Keratinocyte (primary cell): ENCODE measurements at regions not wholly inside any gene's neighbourhood (a gene's known extent, or its start where the extent isn't known, plus 50 kb on each side); places are given as distances from the start of the nearest gene placed in this dataset.

Experiments used
- DNase-seq: peaks from one replicate; pipeline ENCODE4 v3.0.0-alpha.2; 2011; ENCODE audit warnings: low read depth, missing footprints, low spot score
- FAIRE-seq: peaks from 2 replicates; lab custom pipeline; 2011; peaks lifted over from hg19 to GRCh38; lab: Jason Lieb, UNC
- H2AFZ ChIP-seq: 2 replicates; pipeline ENCODE4 v1.6.0; 2012; ENCODE audit warnings: low read length, control low read depth, inconsistent platforms; ENCODE audit not compliant: control insufficient read depth
- H3K27ac ChIP-seq: 2 replicates; pipeline ENCODE4 v1.5.1; 2011; ENCODE audit warnings: low read length; ENCODE audit not compliant: control insufficient read depth, insufficient read depth
- H3K27me3 ChIP-seq: 3 replicates; pipeline ENCODE4 v1.6.0; 2011; ENCODE audit warnings: low read length; ENCODE audit not compliant: control insufficient read depth, insufficient read depth; ENCODE audit errors: extremely low read depth
- H3K36me3 ChIP-seq, 2 experiments: 2 replicates in 1 of 2; 3 replicates in 1 of 2; pipeline ENCODE4 v1.5.1; 2011; ENCODE audit warnings: low read length in 2 of 2, mild to moderate bottlenecking in 1 of 2; ENCODE audit not compliant: control insufficient read depth in 2 of 2, insufficient read depth in 2 of 2; ENCODE audit errors: extremely low read depth in 1 of 2
- H3K4me1 ChIP-seq: 3 replicates; pipeline ENCODE4 v1.5.1; 2011; ENCODE audit warnings: low read length; ENCODE audit not compliant: control insufficient read depth, insufficient read depth; ENCODE audit errors: extremely low read depth
- H3K4me2 ChIP-seq: 3 replicates; pipeline ENCODE4 v1.6.0; 2011; ENCODE audit warnings: low read depth, low read length; ENCODE audit not compliant: control insufficient read depth, insufficient read depth; ENCODE audit errors: extremely low read depth
- H3K4me3 ChIP-seq, 3 experiments: fragments of 200-600 bp in 1 of 3; sonication (generic) in 1 of 3; 2 replicates in 2 of 3; 3 replicates in 1 of 3; pipeline ENCODE4 v1.5.1; 2011 to 2016; ENCODE audit warnings: low read length in 3 of 3, mild to moderate bottlenecking in 3 of 3, control low read depth in 2 of 3, inconsistent platforms in 1 of 3, low read depth in 1 of 3, mixed read lengths in 1 of 3, mixed run types in 1 of 3, moderate library complexity in 1 of 3; ENCODE audit not compliant: control insufficient read depth in 2 of 3, insufficient read depth in 2 of 3; ENCODE audit errors: extremely low read depth in 1 of 3
- H3K79me2 ChIP-seq: 2 replicates; pipeline ENCODE4 v1.6.0; 2012; ENCODE audit warnings: low read length; ENCODE audit not compliant: control insufficient read depth, insufficient read depth
- H3K9ac ChIP-seq: 3 replicates; pipeline ENCODE4 v1.6.0; 2011; ENCODE audit warnings: low read length; ENCODE audit not compliant: control insufficient read depth, insufficient read depth; ENCODE audit errors: extremely low read depth
- H3K9me1 ChIP-seq: 3 replicates; pipeline ENCODE4 v1.6.0; 2011; ENCODE audit warnings: low read length; ENCODE audit not compliant: control insufficient read depth, insufficient read depth; ENCODE audit errors: extremely low read depth
- H3K9me3 ChIP-seq: 2 replicates; pipeline ENCODE4 v1.5.1; 2012; ENCODE audit warnings: low read depth, low read length; ENCODE audit not compliant: control insufficient read depth
- H4K20me1 ChIP-seq: 3 replicates; pipeline ENCODE4 v1.6.0; 2011; ENCODE audit warnings: low read length; ENCODE audit not compliant: control insufficient read depth, insufficient read depth; ENCODE audit errors: extremely low read depth
- EZH2 ChIP-seq: IDR thresholded peaks from one replicate; pipeline ENCODE4 v1.6.1; 2012; ENCODE audit warnings: inconsistent platforms, mild to moderate bottlenecking, low read length, moderate library complexity
- dilution Hi-C: fragments of 300-500 bp; cut with MboI; formaldehyde crosslinking; loops from one replicate; pipeline ENCODE4 v1.7.0; 2020; ENCODE audit warnings: low sequenced_read_pairs; ENCODE audit not compliant: extremely low pct_ligation_motif_present
- TF ChIP-seq, protein P1 (sequence below), 3 experiments: IDR thresholded peaks in 1 of 3; conservative IDR thresholded peaks in 1 of 3; optimal IDR thresholded peaks in 1 of 3; 2 replicates in 2 of 3; 3 replicates in 1 of 3; pipeline versions ENCODE3 to v1.5.1; 2011; ENCODE audit warnings: low read length in 3 of 3, mild to moderate bottlenecking in 3 of 3, moderate library complexity in 2 of 3, control low read depth in 1 of 3, inconsistent platforms in 1 of 3; ENCODE audit not compliant: insufficient read depth in 2 of 3; ENCODE audit errors: extremely low read depth in 1 of 3

DNA sequence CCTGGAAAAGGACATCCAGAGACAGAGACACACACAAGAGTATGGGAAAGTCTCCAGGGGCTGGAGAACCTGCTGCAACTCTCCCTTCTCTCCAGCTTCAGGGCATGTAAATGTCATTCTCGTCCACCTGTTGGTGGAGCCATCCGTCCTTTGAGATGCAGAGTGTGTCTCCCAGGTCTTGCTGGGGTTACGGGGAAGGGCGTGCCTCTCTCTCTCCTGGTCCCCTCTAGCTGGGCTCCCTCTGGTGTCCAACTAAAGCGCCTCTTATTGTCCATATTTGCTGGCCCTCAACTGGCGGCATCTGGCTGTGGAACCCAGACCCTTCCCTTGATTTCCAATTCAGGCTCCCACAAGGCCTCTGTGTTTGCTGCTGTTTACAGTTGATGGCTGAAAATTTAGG, 244.1 kb downstream of the BMP7 start:
- Histone ChIP-seq H3K9me3 (no peaks in the 10 kb centered on the region), H4K20me1 (no peaks in the 10 kb centered on the region), H3K9ac (no peak overlapping the region), H3K36me3 (no peaks in the 10 kb centered on the region), H3K79me2 (no peaks in the 10 kb centered on the region), H3K27me3 (peaks cover 11% of the 10 kb centered on the region), H3K9me1 (no peaks in the 10 kb centered on the region), H3K27ac (no peak overlapping the region), H3K4me3 (no peak overlapping the region), H2AFZ (no peak overlapping the region), H3K4me1 (no peaks in the 10 kb centered on the region), H3K4me2 (no peak overlapping the region)
- no peak for FAIRE-seq
- TF ChIP-seq EZH2 = no peak
- TF ChIP-seq, protein P1, sequence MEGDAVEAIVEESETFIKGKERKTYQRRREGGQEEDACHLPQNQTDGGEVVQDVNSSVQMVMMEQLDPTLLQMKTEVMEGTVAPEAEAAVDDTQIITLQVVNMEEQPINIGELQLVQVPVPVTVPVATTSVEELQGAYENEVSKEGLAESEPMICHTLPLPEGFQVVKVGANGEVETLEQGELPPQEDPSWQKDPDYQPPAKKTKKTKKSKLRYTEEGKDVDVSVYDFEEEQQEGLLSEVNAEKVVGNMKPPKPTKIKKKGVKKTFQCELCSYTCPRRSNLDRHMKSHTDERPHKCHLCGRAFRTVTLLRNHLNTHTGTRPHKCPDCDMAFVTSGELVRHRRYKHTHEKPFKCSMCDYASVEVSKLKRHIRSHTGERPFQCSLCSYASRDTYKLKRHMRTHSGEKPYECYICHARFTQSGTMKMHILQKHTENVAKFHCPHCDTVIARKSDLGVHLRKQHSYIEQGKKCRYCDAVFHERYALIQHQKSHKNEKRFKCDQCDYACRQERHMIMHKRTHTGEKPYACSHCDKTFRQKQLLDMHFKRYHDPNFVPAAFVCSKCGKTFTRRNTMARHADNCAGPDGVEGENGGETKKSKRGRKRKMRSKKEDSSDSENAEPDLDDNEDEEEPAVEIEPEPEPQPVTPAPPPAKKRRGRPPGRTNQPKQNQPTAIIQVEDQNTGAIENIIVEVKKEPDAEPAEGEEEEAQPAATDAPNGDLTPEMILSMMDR (optimal IDR thresholded peaks at IDR 0.05 in 1 of 3, IDR thresholded peaks at IDR 0.05 in 1 of 3, conservative IDR thresholded peaks at IDR 0.05 in 1 of 3; ENCODE audit: extremely low read depth in 1 of 3, insufficient read depth in 2 of 3, low read length in 3 of 3) = peak in 1 of 3 experiments; percentile 9
- dilution Hi-C loops = no loop called here
- DNase-seq = no peak

- Histone ChIP-seq H3K9ac (no peak overlapping the region), H3K79me2 (no peaks in the 10 kb centered on the region), H3K27me3 (peaks cover 11% of the 10 kb centered on the region), H3K9me3 (no peaks in the 10 kb centered on the region), H3K36me3 (no peaks in the 10 kb centered on the region), H3K4me3 (no peak overlapping the region), H3K27ac (no peak overlapping the region), H3K4me2 (no peak overlapping the region), H3K9me1 (no peaks in the 10 kb centered on the region), H4K20me1 (no peaks in the 10 kb centered on the region), H3K4me1 (no peaks in the 10 kb centered on the region), H2AFZ (no peak overlapping the region)
- no peak for FAIRE-seq
- DNase-seq = no peak
- TF ChIP-seq, protein P1 (optimal IDR thresholded peaks at IDR 0.05 in 1 of 3, IDR thresholded peaks at IDR 0.05 in 1 of 3, conservative IDR thresholded peaks at IDR 0.05 in 1 of 3; ENCODE audit: extremely low read depth in 1 of 3, insufficient read depth in 2 of 3, low read length in 3 of 3) = no peak
- no peak for TF ChIP-seq EZH2
- dilution Hi-C loops = no loop called here
Observed at GRCh38 chr20:57023007-57023406, 243.4 kb downstream of the BMP7 start.
